OCI-M1 (cell line): ENCODE measurements at regions not wholly inside any gene's neighbourhood (a gene's known extent, or its start where the extent isn't known, plus 50 kb on each side); places are given as distances from the start of the nearest gene placed in this dataset.

Experiments
- DNase-seq: peaks from one replicate; lab custom pipeline; 2025; lab: John Stamatoyannopoulos, UW

DNA sequence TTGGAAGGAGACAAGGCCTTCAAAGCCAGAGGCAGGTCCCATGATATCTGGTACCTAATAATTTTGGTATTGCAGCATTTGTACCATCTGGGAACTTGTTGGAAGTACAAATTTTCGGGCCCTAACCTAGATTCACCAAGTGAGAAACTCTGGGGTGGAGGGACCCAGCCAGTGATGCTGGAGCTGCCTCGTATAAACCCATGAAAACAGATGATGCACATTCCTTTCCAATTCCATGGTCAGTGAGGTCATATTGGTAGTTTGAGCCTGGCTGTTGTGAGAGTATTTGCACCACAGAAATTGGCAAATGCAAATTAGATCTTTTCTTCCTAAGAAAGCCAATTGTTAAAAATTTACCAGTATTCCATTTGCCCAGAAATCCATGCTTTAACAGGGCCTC is 269.6 kb upstream of the PLXNA2 start:
- DNase-seq: no peak

GRCh38 chr1:208515129-208515528 is 270.9 kb upstream of the PLXNA2 start:
- no peak for DNase-seq

DNA sequence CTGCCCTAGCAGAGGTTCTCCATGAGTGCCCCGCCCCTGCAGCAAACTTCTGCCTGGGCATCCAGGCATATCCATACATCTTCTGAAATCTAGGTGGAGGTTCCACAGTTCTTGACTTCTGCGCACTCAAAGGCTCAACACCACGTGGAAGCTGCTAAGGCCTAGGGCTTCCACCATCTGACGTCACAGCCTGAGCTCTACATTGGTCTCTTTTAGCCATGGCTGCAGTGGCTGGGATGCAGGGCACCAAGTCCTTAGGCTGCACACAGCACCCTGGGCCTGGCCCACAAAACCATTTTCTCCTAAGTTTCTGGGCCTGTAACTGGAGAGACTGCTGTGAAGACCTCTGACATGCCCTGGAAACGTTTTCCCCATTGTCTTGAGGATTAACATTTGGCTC is 272.6 kb upstream of the PLXNA2 start:
- DNase-seq: no peak

DNA sequence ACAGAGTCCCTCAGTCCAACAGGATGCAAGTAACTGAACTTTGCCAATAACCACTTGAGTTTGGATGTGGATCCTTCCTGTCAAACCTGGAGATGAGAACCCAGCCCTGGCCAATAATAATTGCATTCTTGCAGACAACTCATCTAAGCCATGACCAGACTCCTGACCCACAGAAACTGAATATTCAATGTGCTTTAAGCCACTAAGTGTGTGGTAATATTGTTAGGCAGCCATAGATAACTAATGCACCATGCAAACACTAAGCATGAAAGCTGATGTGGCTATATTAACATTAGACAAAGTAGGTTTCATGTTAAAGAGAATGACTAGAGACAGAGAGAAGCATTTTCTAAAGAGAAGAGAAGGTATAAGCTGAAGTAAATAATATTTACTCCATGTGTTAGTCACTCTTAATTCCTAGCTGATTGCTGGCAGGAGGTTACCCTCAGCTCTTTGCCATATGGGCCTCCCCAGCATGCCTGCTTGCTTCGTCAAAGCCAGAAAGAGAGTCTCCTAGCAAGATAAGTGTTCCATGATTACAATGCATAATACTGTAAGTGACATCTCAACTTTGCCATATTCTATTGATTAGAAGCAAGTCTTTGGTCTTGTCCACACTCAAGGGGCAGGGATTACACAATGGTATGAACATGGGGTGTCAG is 276.4 kb upstream of the PLXNA2 start:
- DNase-seq: no peak

DNA sequence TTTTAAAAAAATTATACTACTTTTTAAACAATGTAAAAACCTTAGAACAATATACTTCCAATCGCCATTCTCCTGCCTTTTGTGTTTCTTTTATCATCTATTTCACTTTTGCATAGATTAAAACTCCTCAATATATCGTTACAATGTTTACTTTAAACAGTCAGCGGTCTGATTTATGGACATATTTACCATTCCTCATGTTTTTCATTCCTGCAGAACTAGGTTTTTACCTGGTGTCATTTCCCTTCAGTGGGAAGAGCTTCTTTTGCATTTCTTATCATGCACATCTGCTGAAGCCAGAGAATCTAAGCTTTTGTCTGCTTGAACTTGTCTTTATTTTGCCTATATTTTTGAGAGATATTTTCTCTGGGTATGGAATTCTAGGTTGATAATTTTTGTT is 277.4 kb upstream of the PLXNA2 start:
- DNase-seq: no peak

GRCh38 chr1:208523007-208523406 is 278.8 kb upstream of the PLXNA2 start:
- no peak for DNase-seq

GRCh38 chr1:208524376-208524775 is 280.2 kb upstream of the PLXNA2 start:
- no peak for DNase-seq

- no peak for DNase-seq
Observed at GRCh38 chr1:208524925-208525324, 280.7 kb upstream of the PLXNA2 start.

GRCh38 chr1:208525417-208525816 is 281.2 kb upstream of the PLXNA2 start:
- no peak for DNase-seq

- no peak for DNase-seq
Observed at GRCh38 chr1:208526613-208527125, 282.5 kb upstream of the PLXNA2 start.

DNA sequence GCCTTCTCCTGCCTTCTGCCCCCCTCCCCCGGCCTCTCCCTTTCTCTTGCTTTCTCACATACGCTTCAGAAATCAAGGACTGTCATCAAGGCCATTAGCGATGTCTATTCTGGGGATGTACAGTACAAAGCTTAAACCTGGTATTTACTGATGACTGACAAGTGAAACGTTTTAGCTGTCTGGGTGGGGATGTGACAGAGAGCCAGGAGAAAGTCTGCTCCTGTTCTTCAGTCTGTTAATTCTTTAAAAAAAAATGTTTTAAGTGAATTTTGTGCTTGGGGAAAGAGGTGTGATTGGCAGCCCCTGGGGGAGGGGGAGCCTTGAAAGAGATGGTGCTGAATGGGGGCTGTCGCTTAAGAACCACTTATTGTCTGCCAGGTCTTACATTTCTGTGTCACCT is 283.0 kb upstream of the PLXNA2 start:
- no peak for DNase-seq

DNA sequence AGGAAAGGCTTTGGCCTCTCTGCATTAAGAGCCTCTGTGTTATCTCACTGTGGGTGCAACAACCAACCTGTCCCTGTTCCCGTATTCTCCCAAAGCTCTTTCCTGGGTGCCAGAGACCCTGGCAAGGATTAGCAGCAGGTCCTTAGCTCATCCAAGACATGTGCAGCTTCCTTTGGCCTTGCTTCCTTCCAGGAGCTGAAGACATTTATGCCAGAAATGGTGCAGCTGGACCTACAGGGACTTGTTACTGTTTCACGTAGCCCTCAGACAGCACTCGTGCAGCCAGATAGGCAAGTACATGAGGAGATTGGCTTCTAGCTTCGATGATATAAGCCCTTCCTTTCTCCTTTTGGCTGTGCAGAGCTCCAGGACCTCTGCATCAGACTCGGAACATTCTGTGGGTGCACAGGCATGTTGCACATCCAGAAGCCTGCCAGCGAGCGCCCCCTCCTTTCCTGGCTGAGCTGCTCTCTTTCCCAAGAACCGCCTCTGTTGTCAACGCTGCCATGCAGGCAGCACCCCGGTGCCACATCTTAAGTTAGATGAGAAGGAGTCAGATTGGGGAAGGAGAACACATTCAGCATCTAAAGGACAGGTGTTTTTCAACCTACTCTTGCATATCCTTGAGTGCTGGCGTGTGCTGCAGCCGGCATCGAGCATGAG is 284.5 kb upstream of the PLXNA2 start:
- DNase-seq: no peak

DNA sequence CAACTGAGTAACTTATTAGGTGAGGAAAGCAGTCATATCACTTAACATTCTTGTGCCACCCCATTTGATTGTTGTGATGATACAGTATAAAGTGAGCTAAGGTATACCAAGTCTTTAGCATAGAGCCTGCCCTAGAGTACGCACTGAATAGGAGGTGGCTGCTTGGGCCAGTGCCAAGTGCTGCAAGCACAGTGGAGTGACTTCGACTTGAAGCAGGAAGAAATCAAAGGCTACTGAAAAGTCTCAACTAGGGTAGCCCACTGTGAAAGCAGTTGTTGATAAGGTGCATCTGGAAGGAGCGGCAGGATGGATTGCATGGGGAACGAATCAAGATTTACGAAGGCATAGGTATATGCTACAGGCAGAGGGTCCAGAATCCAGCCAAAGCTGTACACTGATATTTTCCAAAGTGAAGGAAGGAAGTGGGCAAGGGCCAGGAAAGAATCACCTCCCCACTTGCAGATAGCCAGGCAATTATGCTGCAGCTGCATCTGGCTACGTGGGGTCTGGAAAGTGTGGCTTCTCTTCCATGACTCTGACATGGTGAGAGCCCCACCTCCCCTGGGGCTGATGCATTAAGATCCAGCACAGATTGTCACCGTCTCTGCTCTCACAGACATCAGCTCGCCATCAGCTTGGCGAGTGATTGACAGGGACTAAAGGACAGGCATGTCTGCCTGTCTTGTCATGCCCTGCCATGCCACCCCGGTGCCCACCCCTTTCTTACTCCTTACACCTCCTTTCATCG is 287.0 kb upstream of the PLXNA2 start:
- no peak for DNase-seq

GRCh38 chr1:208533746-208534598 is 289.8 kb upstream of the PLXNA2 start:
- DNase-seq: no peak

DNA sequence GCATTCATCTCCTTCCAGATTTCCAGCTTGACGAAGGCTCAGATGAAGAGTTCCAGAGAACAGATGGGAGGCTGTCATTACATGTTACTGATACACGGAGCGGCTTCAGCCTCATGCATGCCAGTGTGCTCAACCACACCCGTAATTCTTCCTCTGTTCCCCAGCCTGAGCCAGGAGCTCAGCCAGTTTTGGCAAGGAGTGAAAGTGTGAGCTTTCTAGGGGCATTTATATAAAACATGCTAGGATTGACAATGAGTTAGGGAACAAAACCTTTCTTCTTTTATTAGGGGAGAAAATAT is 290.4 kb upstream of the PLXNA2 start:
- no peak for DNase-seq

DNA sequence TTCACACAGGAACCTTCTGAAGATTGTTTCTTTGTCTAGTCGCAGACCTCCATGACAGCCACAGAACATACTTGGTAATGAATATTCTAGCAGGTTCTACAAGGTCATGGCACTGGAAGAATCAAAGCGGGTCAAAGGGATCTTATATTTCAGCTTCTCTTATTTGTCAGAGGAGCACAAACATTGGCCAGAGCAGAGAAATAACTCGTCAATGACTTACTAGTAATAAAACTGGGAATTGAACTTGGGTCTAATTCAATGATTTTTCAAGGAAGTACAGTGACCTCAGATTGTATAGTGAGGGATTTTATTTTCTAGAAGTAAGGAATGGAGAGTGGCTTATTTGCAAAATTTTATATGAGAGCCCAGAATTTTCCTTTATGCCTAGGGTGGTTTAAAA is 290.8 kb upstream of the PLXNA2 start:
- DNase-seq: no peak

GRCh38 chr1:208535511-208535910 is 291.3 kb upstream of the PLXNA2 start:
- peak; percentile 5 for DNase-seq

GRCh38 chr1:208536212-208536611 is 292.0 kb upstream of the PLXNA2 start:
- no peak for DNase-seq

- DNase-seq: no peak
Observed at GRCh38 chr1:208537198-208537597, 293.0 kb upstream of the PLXNA2 start.

DNA sequence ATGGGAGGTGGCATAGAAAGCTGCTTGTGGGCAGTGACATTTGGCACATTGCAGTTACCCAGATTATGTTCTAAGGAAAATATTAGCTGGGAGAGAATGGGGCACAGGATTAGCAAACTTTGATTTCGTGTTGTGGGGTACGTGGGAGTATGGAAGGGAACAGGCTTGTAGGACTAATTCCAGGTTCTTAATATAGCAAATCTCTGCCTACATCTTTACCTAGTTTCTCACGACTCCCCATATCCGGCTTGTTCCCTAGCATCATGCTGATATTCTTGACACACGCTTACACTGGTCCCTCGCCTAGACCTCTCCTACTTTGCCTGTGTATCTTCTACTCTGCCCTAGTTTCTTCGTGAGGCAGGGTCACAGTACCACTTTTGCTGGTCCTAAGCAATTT is 293.9 kb upstream of the PLXNA2 start:
- no peak for DNase-seq

- no peak for DNase-seq
Observed at GRCh38 chr1:208538587-208538986, 294.4 kb upstream of the PLXNA2 start.

GRCh38 chr1:208540724-208541123 is 296.5 kb upstream of the PLXNA2 start:
- DNase-seq: no peak
